22Rv1 (cell line): ENCODE measurements at regions not wholly inside any gene's neighbourhood (a gene's known extent, or its start where the extent isn't known, plus 50 kb on each side); places are given as distances from the start of the nearest gene placed in this dataset.

ENCODE experiments used
- ZFX ChIP-seq: fragments of 450-650 bp; IDR thresholded peaks from 2 replicates; pipeline ENCODE4 v1.6.1; 2017; ENCODE audit warnings: antibody characterized with exemption, borderline replicate concordance
- TF ChIP-seq, protein P1 (sequence below): fragments of 450-650 bp; IDR thresholded peaks from 2 replicates; pipeline ENCODE4 v1.5.1; 2017; ENCODE audit warnings: mild to moderate bottlenecking

DNA sequence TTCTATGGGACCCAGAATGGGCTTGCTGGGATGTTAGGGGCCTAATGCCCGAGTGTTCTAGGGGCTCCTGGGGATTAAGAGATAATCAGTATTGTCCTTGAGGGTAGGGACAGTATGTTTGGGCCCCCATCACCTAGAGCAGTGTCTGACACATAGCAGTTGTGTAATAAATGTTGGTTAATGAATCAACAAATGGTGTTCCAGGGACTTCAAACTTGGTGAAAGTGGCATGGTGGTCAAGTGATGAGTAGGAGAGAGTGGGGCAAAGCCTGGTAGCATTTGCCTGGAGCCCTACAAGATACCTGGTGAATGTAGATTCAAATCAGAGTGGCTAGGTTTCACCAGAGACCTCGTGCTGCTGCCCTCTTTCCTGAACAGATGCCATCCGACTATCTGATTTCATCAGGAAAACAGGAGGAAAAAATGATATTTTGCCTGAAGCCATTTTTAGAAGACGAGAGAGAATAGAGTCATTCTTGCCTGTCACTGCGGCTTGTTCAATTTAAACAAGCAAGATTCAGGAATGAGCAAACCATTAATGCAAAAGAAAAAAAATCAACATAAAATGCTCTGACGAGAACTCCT lies 117.3 kb downstream of the RPL22L1 start:
- TF ChIP-seq, protein P1, sequence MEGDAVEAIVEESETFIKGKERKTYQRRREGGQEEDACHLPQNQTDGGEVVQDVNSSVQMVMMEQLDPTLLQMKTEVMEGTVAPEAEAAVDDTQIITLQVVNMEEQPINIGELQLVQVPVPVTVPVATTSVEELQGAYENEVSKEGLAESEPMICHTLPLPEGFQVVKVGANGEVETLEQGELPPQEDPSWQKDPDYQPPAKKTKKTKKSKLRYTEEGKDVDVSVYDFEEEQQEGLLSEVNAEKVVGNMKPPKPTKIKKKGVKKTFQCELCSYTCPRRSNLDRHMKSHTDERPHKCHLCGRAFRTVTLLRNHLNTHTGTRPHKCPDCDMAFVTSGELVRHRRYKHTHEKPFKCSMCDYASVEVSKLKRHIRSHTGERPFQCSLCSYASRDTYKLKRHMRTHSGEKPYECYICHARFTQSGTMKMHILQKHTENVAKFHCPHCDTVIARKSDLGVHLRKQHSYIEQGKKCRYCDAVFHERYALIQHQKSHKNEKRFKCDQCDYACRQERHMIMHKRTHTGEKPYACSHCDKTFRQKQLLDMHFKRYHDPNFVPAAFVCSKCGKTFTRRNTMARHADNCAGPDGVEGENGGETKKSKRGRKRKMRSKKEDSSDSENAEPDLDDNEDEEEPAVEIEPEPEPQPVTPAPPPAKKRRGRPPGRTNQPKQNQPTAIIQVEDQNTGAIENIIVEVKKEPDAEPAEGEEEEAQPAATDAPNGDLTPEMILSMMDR, result no peak
- no peak for TF ChIP-seq ZFX
